A172 (cell line): ENCODE measurements at regions not wholly inside any gene's neighbourhood (a gene's known extent, or its start where the extent isn't known, plus 50 kb on each side); places are given as distances from the start of the nearest gene placed in this dataset.

Experiments used
- DNase-seq: peaks from one replicate; pipeline ENCODE4 v3.0.0-alpha.2; 2015; ENCODE audit warnings: low spot score

- no peak for DNase-seq
Observed at GRCh38 chr5:178808886-178809285, 50.9 kb upstream of the ZNF354B start.

DNA sequence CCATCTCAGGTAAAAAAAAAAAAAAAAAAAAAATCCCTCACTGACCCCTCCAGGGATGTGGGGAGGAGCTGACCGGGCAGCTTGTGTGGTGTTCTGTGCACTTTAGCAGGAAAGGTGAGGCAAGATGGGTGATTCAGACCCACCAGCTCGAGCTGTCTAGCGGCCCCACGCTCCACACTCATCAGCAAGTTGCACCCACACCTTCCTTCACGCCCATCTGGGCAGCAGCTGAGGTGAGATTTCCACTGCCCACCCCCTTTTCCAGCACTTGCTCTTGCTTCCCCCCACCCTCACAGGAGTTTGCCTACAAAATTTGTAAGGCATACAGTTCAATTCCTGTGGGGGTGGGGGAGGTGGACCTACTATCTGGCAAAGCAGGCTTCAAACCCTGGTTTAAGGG lies 58.7 kb upstream of the ZNF354B start:
- no peak for DNase-seq

- no peak for DNase-seq
Observed at GRCh38 chr5:178797546-178798440, 62.0 kb upstream of the ZNF354B start.

GRCh38 chr5:178797101-178797521 lies 62.6 kb upstream of the ZNF354B start:
- no peak for DNase-seq

GRCh38 chr5:178796165-178796945 lies 63.4 kb upstream of the ZNF354B start:
- DNase-seq = no peak

DNA sequence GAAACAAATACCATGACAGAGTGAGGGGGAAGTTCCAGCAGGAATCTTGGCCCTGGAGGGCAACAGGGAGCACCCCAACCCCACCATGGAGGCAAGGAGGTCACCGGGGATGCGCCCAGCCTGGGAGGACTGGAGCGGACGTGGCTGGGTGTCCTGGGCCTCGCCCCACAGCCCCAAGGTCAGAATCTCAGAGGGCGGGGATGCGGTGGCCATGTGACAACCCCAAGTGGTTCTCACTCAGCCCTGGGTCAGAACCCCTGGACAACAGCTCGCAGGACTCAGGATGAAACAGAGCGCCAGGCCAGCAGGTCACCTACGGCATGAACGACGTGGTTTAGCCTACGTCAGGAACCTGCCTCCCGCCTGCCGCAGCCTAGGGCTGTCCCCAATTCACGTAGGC lies 64.0 kb upstream of the ZNF354A start:
- DNase-seq = no peak

DNA sequence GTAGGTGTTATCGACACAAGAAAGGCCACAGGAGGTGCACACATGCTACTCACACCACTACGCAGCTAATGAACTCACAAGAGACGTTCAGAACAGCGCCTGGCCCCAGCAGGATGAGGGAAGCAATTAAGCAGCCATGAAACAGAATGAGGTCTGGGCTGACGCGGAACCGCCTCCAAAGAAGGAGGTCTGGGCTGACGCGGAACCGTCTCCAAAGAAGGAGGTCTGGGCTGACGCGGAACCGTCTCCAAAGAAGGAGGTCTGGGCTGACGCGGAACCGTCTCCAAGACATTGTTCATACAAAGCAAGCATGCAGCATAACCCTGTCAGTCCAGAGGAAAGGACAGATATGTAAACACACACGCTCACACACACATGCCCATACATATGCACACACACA lies 63.2 kb upstream of the ZNF354A start:
- no peak for DNase-seq

GRCh38 chr5:178793151-178793550 lies 62.7 kb upstream of the ZNF354A start:
- DNase-seq = no peak

DNA sequence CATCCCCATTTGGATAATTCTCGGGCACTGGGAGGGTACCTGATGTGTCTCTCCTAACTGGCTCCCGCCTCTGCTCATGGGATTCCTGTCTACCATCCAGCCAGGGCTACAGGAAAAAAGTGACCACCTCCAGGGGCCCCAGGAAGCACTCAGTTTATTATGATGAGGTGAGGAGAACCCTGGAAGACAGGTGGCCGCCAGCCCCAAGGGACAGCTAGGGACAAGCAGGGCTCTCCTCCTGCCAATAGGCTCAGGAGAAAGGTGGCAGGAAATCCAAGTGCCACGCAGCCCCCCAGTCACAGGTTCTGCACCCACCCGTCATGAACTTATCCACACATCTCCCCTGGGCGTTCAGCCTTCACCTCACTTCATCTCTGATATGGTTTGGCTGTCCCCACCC lies 61.5 kb upstream of the ZNF354A start:
- DNase-seq = no peak

GRCh38 chr5:178790371-178790770 lies 59.9 kb upstream of the ZNF354A start:
- no peak for DNase-seq

- DNase-seq = no peak
Observed at GRCh38 chr5:178788381-178789085, 58.1 kb upstream of the ZNF354A start.

- DNase-seq = no peak
Observed at GRCh38 chr5:178787889-178788288, 57.4 kb upstream of the ZNF354A start.

- DNase-seq = peak; percentile 65
Observed at GRCh38 chr5:178786859-178787499, 56.5 kb upstream of the ZNF354A start.

DNA sequence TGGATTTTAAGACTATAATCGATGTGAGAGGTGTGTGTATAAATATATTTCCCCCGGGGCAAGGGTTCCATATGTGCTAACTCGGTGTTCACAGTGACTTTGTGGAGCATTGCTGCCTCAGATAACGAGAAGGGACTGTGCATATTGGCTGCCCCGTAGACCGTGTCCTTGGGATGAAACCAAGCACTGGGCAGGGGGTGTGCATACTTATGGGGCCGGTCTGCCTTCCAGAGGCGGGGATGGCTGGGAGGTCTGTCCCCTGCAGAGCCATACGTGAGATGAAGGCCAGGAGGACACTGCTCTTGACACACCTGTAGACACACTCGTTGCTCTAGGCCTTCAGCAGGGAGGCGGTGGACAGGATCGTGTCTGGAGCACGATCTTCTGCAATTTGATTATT lies 56.0 kb upstream of the ZNF354A start:
- no peak for DNase-seq

GRCh38 chr5:178785999-178786398 lies 55.5 kb upstream of the ZNF354A start:
- DNase-seq = peak; percentile 49

GRCh38 chr5:178784391-178784790 lies 53.9 kb upstream of the ZNF354A start:
- DNase-seq = no peak

DNA sequence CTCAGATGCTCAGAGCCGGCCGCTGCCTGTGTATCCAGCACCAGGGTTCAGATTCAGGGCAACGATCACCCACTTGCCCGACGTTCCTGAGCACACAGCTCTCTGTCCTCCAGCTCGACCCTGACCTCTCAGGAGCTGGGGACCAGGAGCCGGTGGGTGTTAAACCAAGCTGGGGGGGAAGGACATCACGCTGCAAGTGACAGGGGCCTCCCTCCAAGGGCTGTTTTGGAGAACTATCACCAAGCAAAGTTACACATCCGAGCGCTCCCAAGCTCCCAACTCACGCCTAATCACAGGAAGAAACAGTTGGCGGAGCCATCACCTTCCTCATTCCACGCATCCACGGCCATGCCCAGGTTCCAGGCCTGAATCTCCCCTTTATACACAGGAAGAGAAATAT lies 51.5 kb upstream of the ZNF354A start:
- no peak for DNase-seq

- DNase-seq = no peak
Observed at GRCh38 chr5:178780581-178781498, 50.4 kb upstream of the ZNF354A start.
